ENCODE measurements at regions not wholly inside any gene's neighbourhood (a gene's known extent, or its start where the extent isn't known, plus 50 kb on each side); places are given as distances from the start of the nearest gene placed in this dataset.
A peak's percentile ranks its signal among the peaks of the same experiment; 100 is the strongest.
"Not testable (repeated sequence)": the region's sequence is repeated elsewhere in the genome, so short reads cannot be mapped to it uniquely, and the experiment has no call there.

- 0 out of 2 replicates have a peak, but pooled peaks have one; percentile 17 for TF ChIP-seq CTCF (conservative IDR thresholded peaks at IDR 0.05; ENCODE audit: low read length)
- TF ChIP-seq EZH2phosphoT487 (IDR thresholded peaks at IDR 0.05; ENCODE audit: borderline replicate concordance, low read depth, low read length): not testable (repeated sequence)
Observed at GRCh38 chr5:112503749-112504501, 84.8 kb upstream of the EPB41L4A start.

Data from OCI-LY7 (cell line).